H1 (cell line): ENCODE measurements at regions not wholly inside any gene's neighbourhood (a gene's known extent, or its start where the extent isn't known, plus 50 kb on each side); places are given as distances from the start of the nearest gene placed in this dataset.

Experiments
- CTCF ChIA-PET: fragments of 300-600 bp; sonication (Branson Sonifier 250); formaldehyde crosslinking; loops from one replicate; lab custom pipeline; 2021; ENCODE audit not compliant: partially characterized antibody; lab: Charles Lee
- POLR2A ChIA-PET: fragments of 300-600 bp; sonication (Branson Sonifier 250); formaldehyde crosslinking; loops from one replicate; lab custom pipeline; 2021; ENCODE audit warnings: inconsistent platforms; ENCODE audit not compliant: partially characterized antibody; lab: Charles Lee
- DNase-seq, 2 experiments: peaks; one replicate each; pipeline versions ENCODE4 v3.0.0 to v3.0.0-alpha.2; 2010 to 2022; ENCODE audit warnings: low spot score in 2 of 2, low read depth in 1 of 2, mixed read lengths in 1 of 2
- FAIRE-seq: peaks from 2 replicates; lab custom pipeline; 2011; peaks lifted over from hg19 to GRCh38; lab: Jason Lieb, UNC
- H2AFZ ChIP-seq: 2 replicates; pipeline ENCODE4 v1.8.1; 2012; ENCODE audit warnings: low read length, inconsistent platforms
- H2AK5ac ChIP-seq: 2 replicates; pipeline ENCODE4 v1.6.1; 2013; ENCODE audit warnings: low read depth, low read length
- H2BK120ac ChIP-seq: replicated peaks from 2 replicates; pipeline ENCODE3; 2013; ENCODE audit warnings: low read depth, low read length, inconsistent platforms
- H2BK12ac ChIP-seq: 2 replicates; pipeline ENCODE4 v1.6.1; 2013; ENCODE audit warnings: low read depth, low read length
- H2BK15ac ChIP-seq: 2 replicates; pipeline ENCODE4 v1.6.1; 2013; ENCODE audit warnings: low read length
- H2BK20ac ChIP-seq: 2 replicates; pipeline ENCODE4 v1.6.1; 2013; ENCODE audit warnings: low read length
- H2BK5ac ChIP-seq: 2 replicates; pipeline ENCODE4 v1.6.1; 2013; ENCODE audit warnings: low read depth, low read length
- H3K14ac ChIP-seq: 2 replicates; pipeline ENCODE4 v1.6.1; 2013; ENCODE audit warnings: inconsistent platforms; ENCODE audit not compliant: insufficient read length
- H3K18ac ChIP-seq: 2 replicates; pipeline ENCODE4 v1.6.1; 2013; ENCODE audit warnings: low read length; ENCODE audit errors: extremely low read depth
- H3K23ac ChIP-seq: 2 replicates; pipeline ENCODE4 v1.6.1; 2013; ENCODE audit warnings: inconsistent platforms; ENCODE audit not compliant: insufficient read length
- H3K23me2 ChIP-seq: 2 replicates; pipeline ENCODE4 v1.6.1; 2013; ENCODE audit warnings: low read depth, low read length
- H3K27ac ChIP-seq: 2 replicates; pipeline ENCODE4 v1.6.1; 2011; ENCODE audit warnings: low read depth, low read length, inconsistent platforms
- H3K27me3 ChIP-seq, 4 experiments: replicated peaks in 1 of 4; 1 replicate in 1 of 4; 2 replicates in 3 of 4; pipeline versions ENCODE4 v1.6.1 to v1.8.1; 2011 to 2013; ENCODE audit warnings: low read length in 3 of 4, mild to moderate bottlenecking in 3 of 4, inconsistent platforms in 2 of 4, mixed read lengths in 2 of 4, moderate library complexity in 1 of 4; ENCODE audit not compliant: control insufficient read depth in 3 of 4, insufficient read depth in 3 of 4; ENCODE audit errors: extremely low read depth in 1 of 4
- H3K36me3 ChIP-seq, 4 experiments: 2 replicates each; pipeline versions ENCODE4 v1.6.1 to v1.8.1; 2011 to 2013; ENCODE audit warnings: mild to moderate bottlenecking in 4 of 4, low read length in 3 of 4, moderate library complexity in 2 of 4, control low read depth in 1 of 4, inconsistent platforms in 1 of 4; ENCODE audit not compliant: insufficient read depth in 4 of 4, control insufficient read depth in 2 of 4
- H3K4ac ChIP-seq: replicated peaks from 2 replicates; pipeline ENCODE3; 2013; ENCODE audit warnings: low read length, low read depth, mixed read lengths, inconsistent platforms; ENCODE audit not compliant: insufficient read length
- H3K4me1 ChIP-seq, 4 experiments: replicated peaks in 1 of 4; 1 replicate in 1 of 4; 2 replicates in 3 of 4; pipeline versions ENCODE4 v1.6.1 to v1.8.1; 2011 to 2013; ENCODE audit warnings: low read length in 3 of 4, inconsistent platforms in 2 of 4, mixed read lengths in 1 of 4; ENCODE audit not compliant: insufficient read depth in 4 of 4, control insufficient read depth in 3 of 4
- H3K4me2 ChIP-seq, 2 experiments: 2 replicates each; pipeline versions ENCODE4 v1.6.1 to v1.8.1; 2011 to 2013; ENCODE audit warnings: low read depth in 2 of 2, low read length in 2 of 2, control low read depth in 1 of 2, inconsistent platforms in 1 of 2, mild to moderate bottlenecking in 1 of 2; ENCODE audit not compliant: insufficient read depth in 1 of 2
- H3K4me3 ChIP-seq, 4 experiments: fragments of 200-600, 300-600 bp in 1 of 4; sonication (generic), shearing (Covaris generic), sonication (Bioruptor Twin) in 1 of 4; 2 replicates each; pipeline versions ENCODE4 v1.5.1 to v1.8.1; 2011 to 2016; ENCODE audit warnings: low read length in 4 of 4, low read depth in 3 of 4, control low read depth in 2 of 4, inconsistent platforms in 2 of 4, mild to moderate bottlenecking in 2 of 4, mixed read lengths in 1 of 4, moderate library complexity in 1 of 4; ENCODE audit not compliant: insufficient read depth in 2 of 4; ENCODE audit errors: extremely low read depth in 1 of 4
- H3K56ac ChIP-seq: replicated peaks from 2 replicates; pipeline ENCODE3; 2013; ENCODE audit warnings: low read depth, mild to moderate bottlenecking, mixed read lengths, low read length, inconsistent platforms; ENCODE audit not compliant: insufficient read length
- H3K79me1 ChIP-seq: 2 replicates; pipeline ENCODE4 v1.6.1; 2013; ENCODE audit warnings: low read depth, low read length, control low read depth
- H3K79me2 ChIP-seq, 2 experiments: 2 replicates each; pipeline versions ENCODE4 v1.6.1 to v1.8.1; 2012 to 2013; ENCODE audit warnings: low read length in 2 of 2, mild to moderate bottlenecking in 2 of 2, inconsistent platforms in 1 of 2; ENCODE audit not compliant: insufficient read depth in 2 of 2, control insufficient read depth in 1 of 2
- H3K9ac ChIP-seq, 4 experiments: replicated peaks in 1 of 4; 1 replicate in 1 of 4; 2 replicates in 3 of 4; pipeline versions ENCODE4 v1.6.1 to v1.8.1; 2011 to 2013; ENCODE audit warnings: low read depth in 3 of 4, low read length in 3 of 4, control low read depth in 2 of 4, mild to moderate bottlenecking in 2 of 4, moderate library complexity in 2 of 4, inconsistent platforms in 1 of 4; ENCODE audit errors: extremely low read depth in 1 of 4
- H3K9me3 ChIP-seq, 2 experiments: 2 replicates each; pipeline versions ENCODE4 v1.6.1 to v1.8.1; 2012 to 2013; ENCODE audit warnings: mild to moderate bottlenecking in 2 of 2, moderate library complexity in 2 of 2, control low read depth in 1 of 2, inconsistent platforms in 1 of 2, low read depth in 1 of 2, low read length in 1 of 2, mixed read lengths in 1 of 2; ENCODE audit not compliant: insufficient read depth in 2 of 2
- H4K20me1 ChIP-seq, 2 experiments: replicated peaks in 1 of 2; 2 replicates each; pipeline versions ENCODE3 to v1.8.1; 2011 to 2013; ENCODE audit warnings: inconsistent platforms in 2 of 2, low read length in 2 of 2, mild to moderate bottlenecking in 1 of 2; ENCODE audit not compliant: insufficient read depth in 2 of 2, control insufficient read depth in 1 of 2
- H4K5ac ChIP-seq: 2 replicates; pipeline ENCODE4 v1.6.1; 2013; ENCODE audit warnings: low read length, low read depth, mixed read lengths, inconsistent platforms; ENCODE audit not compliant: insufficient read length
- H4K8ac ChIP-seq: 2 replicates; pipeline ENCODE4 v1.8.0; 2013; ENCODE audit warnings: mild to moderate bottlenecking, moderate library complexity, low read length, inconsistent platforms; ENCODE audit not compliant: insufficient read depth; ENCODE audit errors: extremely low read depth
- H4K91ac ChIP-seq: replicated peaks from 2 replicates; pipeline ENCODE3; 2013; ENCODE audit warnings: low read length, mixed read lengths, inconsistent platforms; ENCODE audit not compliant: insufficient read length
- GTF2F1 ChIP-seq: IDR thresholded peaks from 2 replicates; pipeline ENCODE4 v1.6.1; 2012; ENCODE audit warnings: low read depth, low read length, improper control_type of control experiment, borderline replicate concordance
- PHF8 ChIP-seq: fragments of 200-600 bp; sonication (generic); conservative IDR thresholded peaks from 2 replicates; pipeline ENCODE4 v1.7.1; 2012; ENCODE audit warnings: low read depth, mild to moderate bottlenecking, inconsistent platforms, low read length, moderate library complexity
- WGBS, 2 experiments: shearing (Covaris generic) in 1 of 2; methylation state at CpG; one replicate each; pipeline versions ENCODE4 v1.1.6 to v1.1.7; 2013 to 2015; ENCODE audit warnings: low lambda C conversion rate in 2 of 2, mixed read lengths in 2 of 2, inconsistent platforms in 1 of 2, low coverage in 1 of 2, missing lambda C conversion rate in 1 of 2; ENCODE audit not compliant: insufficient replicate concordance in 2 of 2, insufficient coverage in 1 of 2, insufficient read length in 1 of 2; ENCODE audit errors: extremely low coverage in 1 of 2, missing lambda C conversion rate in 1 of 2; 5-methylcytosine and 5-hydroxymethylcytosine counted together

- Histone ChIP-seq H2AK5ac (no peak overlapping the region), H4K5ac (no peak overlapping the region), H3K9me3 (no peaks in the 10 kb centered on the region), H2BK12ac (no peak overlapping the region), H2AFZ (no peak overlapping the region), H3K36me3 (no peaks in the 10 kb centered on the region), H2BK15ac (no peak overlapping the region), H3K4me3 (no peak overlapping the region), H3K79me1 (no peaks in the 10 kb centered on the region), H3K56ac (no peak overlapping the region), H3K27me3 (no peaks in the 10 kb centered on the region), H2BK120ac (no peak overlapping the region), H3K18ac (no peak overlapping the region), H3K9ac (no peak overlapping the region), H2BK5ac (no peak overlapping the region), H3K79me2 (no peaks in the 10 kb centered on the region), H2BK20ac (no peak overlapping the region), H3K14ac (no peak overlapping the region), H3K23ac (no peak overlapping the region), H4K91ac (no peak overlapping the region), H3K4me2 (no peak overlapping the region), H3K4me1 (no peaks in the 10 kb centered on the region), H3K27ac (no peak overlapping the region), H3K4ac (no peak overlapping the region), H3K23me2 (no peaks in the 10 kb centered on the region), H4K20me1 (no peaks in the 10 kb centered on the region), H4K8ac (no peak overlapping the region)
- TF ChIP-seq PHF8 (no peak), GTF2F1 (no peak)
- ChIA-PET POLR2A (no interaction called here), CTCF (interaction anchor here (0.6 to 1.7 kb wide), 5 partner anchors 13 to 811 kb away, joined by 3 to 7 read pairs (median 3); no protein-coding TSS in a partner anchor)
- FAIRE-seq (no peak), DNase-seq (no peak)
- WGBS, 2 experiments = 86% methylated on average over 5 of the region's 5 CpGs; no CpG with 5 or more reads in 1 of the 2 experiments
These were observed 554.7 kb downstream of the SOX6 start for GRCh38 chr11:15801616-15802015.
